IMR-90 (cell line): ENCODE measurements at regions not wholly inside any gene's neighbourhood (a gene's known extent, or its start where the extent isn't known, plus 50 kb on each side); places are given as distances from the start of the nearest gene placed in this dataset.

Experiments used
- ATAC-seq: fragments of 200-7000 bp; cut with Tn5 transposase; 2 replicates; pipeline ENCODE4 v1.9.1; 2020; ENCODE audit warnings: low read depth, mild to moderate bottlenecking, moderate library complexity
- BruUV-seq: library from RNA; stranded (reverse); fragments of 400-500 nt; replicated peaks from 2 replicates; lab custom pipeline; 2021; lab: Mats Ljungman, UMichigan
- CTCF ChIA-PET: fragments of 300-600 bp; formaldehyde crosslinking; extraction: SDS; loops from one replicate; lab custom pipeline; 2021; ENCODE audit warnings: antibody characterized with exemption; lab: Yijun Ruan, JAX
- POLR2A ChIA-PET: fragments of 300-600 bp; sonication (Branson Sonifier 250); formaldehyde crosslinking; loops from one replicate; lab custom pipeline; 2022; ENCODE audit warnings: antibody characterized with exemption; ENCODE audit not compliant: unreplicated experiment; lab: Charles Lee
- DNase-seq: peaks from one replicate; pipeline ENCODE4 v3.0.0; 2013
- H2AFZ ChIP-seq: replicated peaks from 2 replicates; pipeline ENCODE3; 2013; ENCODE audit warnings: low read length, mild to moderate bottlenecking; ENCODE audit not compliant: poor library complexity
- H2AK5ac ChIP-seq: 2 replicates; pipeline ENCODE4 v1.6.1; 2013; ENCODE audit warnings: low read depth, low read length, inconsistent platforms
- H2AK9ac ChIP-seq: replicated peaks from 2 replicates; pipeline ENCODE3; 2013; ENCODE audit warnings: mild to moderate bottlenecking, low read depth, low read length, moderate library complexity; ENCODE audit not compliant: poor library complexity
- H2BK120ac ChIP-seq: 2 replicates; pipeline ENCODE4 v1.6.1; 2013; ENCODE audit warnings: low read depth, low read length, inconsistent platforms
- H2BK15ac ChIP-seq: 3 replicates; pipeline ENCODE4 v1.6.1; 2013; ENCODE audit warnings: low read depth, low read length, inconsistent platforms
- H2BK20ac ChIP-seq: 2 replicates; pipeline ENCODE4 v1.6.1; 2013; ENCODE audit warnings: low read depth, mild to moderate bottlenecking, inconsistent platforms, low read length, moderate library complexity
- H2BK5ac ChIP-seq: 2 replicates; pipeline ENCODE4 v1.6.1; 2013; ENCODE audit warnings: mild to moderate bottlenecking, low read depth, low read length, inconsistent platforms; ENCODE audit not compliant: poor library complexity, severe bottlenecking
- H3K14ac ChIP-seq: replicated peaks from 2 replicates; pipeline ENCODE4 v1.6.1; 2013; ENCODE audit warnings: low read depth, low read length, inconsistent platforms
- H3K18ac ChIP-seq: 2 replicates; pipeline ENCODE4 v1.6.1; 2013; ENCODE audit warnings: low read depth, low read length, control low read depth
- H3K23ac ChIP-seq: 2 replicates; pipeline ENCODE4 v1.6.1; 2013; ENCODE audit warnings: low read depth, low read length, inconsistent platforms
- H3K27ac ChIP-seq: 2 replicates; pipeline ENCODE4 v1.5.1; 2013; ENCODE audit warnings: mild to moderate bottlenecking, control low read depth, low read length; ENCODE audit not compliant: insufficient read depth
- H3K27me3 ChIP-seq: 2 replicates; pipeline ENCODE4 v1.6.1; 2013; ENCODE audit warnings: low read length; ENCODE audit not compliant: control insufficient read depth, insufficient read depth
- H3K36me3 ChIP-seq: 2 replicates; pipeline ENCODE4 v1.6.1; 2013; ENCODE audit warnings: low read length, mixed read lengths; ENCODE audit not compliant: control insufficient read depth, insufficient read depth
- H3K4ac ChIP-seq: 2 replicates; pipeline ENCODE4 v1.6.1; 2013; ENCODE audit warnings: low read depth, low read length, inconsistent platforms
- H3K4me1 ChIP-seq: 2 replicates; pipeline ENCODE4 v1.6.1; 2013; ENCODE audit warnings: low read length, mixed read lengths; ENCODE audit not compliant: control insufficient read depth, insufficient read depth
- H3K4me2 ChIP-seq: 2 replicates; pipeline ENCODE4 v1.6.1; 2013; ENCODE audit warnings: low read depth, mild to moderate bottlenecking, control low read depth, low read length, moderate library complexity
- H3K4me3 ChIP-seq: 2 replicates; pipeline ENCODE4 v1.5.1; 2013; ENCODE audit warnings: low read depth, mild to moderate bottlenecking, control low read depth, low read length, moderate library complexity; ENCODE audit not compliant: insufficient read depth
- H3K56ac ChIP-seq: 2 replicates; pipeline ENCODE4 v1.6.1; 2013; ENCODE audit warnings: low read length, inconsistent platforms; ENCODE audit not compliant: insufficient read depth; ENCODE audit errors: extremely low read depth
- H3K79me1 ChIP-seq, 2 experiments: 2 replicates each; pipeline ENCODE4 v1.6.1; 2013; ENCODE audit warnings: low read length in 2 of 2, inconsistent platforms in 1 of 2, low read depth in 1 of 2
- H3K9ac ChIP-seq: 2 replicates; pipeline ENCODE4 v1.6.1; 2013; ENCODE audit warnings: low read depth, low read length, control low read depth
- H3K9me1 ChIP-seq: 2 replicates; pipeline ENCODE4 v1.6.1; 2013; ENCODE audit warnings: low read length, inconsistent platforms; ENCODE audit not compliant: insufficient read depth
- H3K9me3 ChIP-seq: 2 replicates; pipeline ENCODE4 v1.6.1; 2013; ENCODE audit warnings: low read length; ENCODE audit not compliant: control insufficient read depth, insufficient read depth
- H4K20me1 ChIP-seq: 2 replicates; pipeline ENCODE4 v1.6.1; 2013; ENCODE audit warnings: low read length, inconsistent platforms; ENCODE audit not compliant: insufficient read depth
- H4K5ac ChIP-seq: 2 replicates; pipeline ENCODE4 v1.6.1; 2013; ENCODE audit warnings: mild to moderate bottlenecking, low read depth, low read length, control low read depth
- H4K8ac ChIP-seq, 2 experiments: 2 replicates each; pipeline ENCODE4 v1.6.1; 2013; ENCODE audit warnings: low read depth in 2 of 2, low read length in 2 of 2, control low read depth in 1 of 2, inconsistent platforms in 1 of 2
- H4K91ac ChIP-seq: 2 replicates; pipeline ENCODE4 v1.6.1; 2013; ENCODE audit warnings: low read depth, low read length, inconsistent platforms; ENCODE audit not compliant: insufficient read depth
- CEBPB ChIP-seq: IDR thresholded peaks from 2 replicates; pipeline ENCODE4 v1.6.1; 2012; ENCODE audit warnings: low read depth, low read length, improper control_type of control experiment
- CHD1 ChIP-seq: IDR thresholded peaks from 2 replicates; pipeline ENCODE4 v1.6.1; 2012; ENCODE audit warnings: low read depth, low read length, improper control_type of control experiment
- CTCF ChIP-seq: conservative IDR thresholded peaks from 2 replicates; pipeline ENCODE4 v1.5.1; 2012; ENCODE audit warnings: mild to moderate bottlenecking, low read depth, low read length, improper control_type of control experiment
- FOS ChIP-seq: fragments of 150-350 bp; IDR thresholded peaks from 2 replicates; pipeline ENCODE4 v1.6.1; 2016; ENCODE audit warnings: low read depth, low read length
- MAZ ChIP-seq: IDR thresholded peaks from 2 replicates; pipeline ENCODE4 v1.6.1; 2012; ENCODE audit warnings: low read depth, mild to moderate bottlenecking, low read length, improper control_type of control experiment, moderate library complexity, borderline replicate concordance
- MXI1 ChIP-seq: IDR thresholded peaks from 2 replicates; pipeline ENCODE4 v1.6.1; 2012; ENCODE audit warnings: low read depth, mild to moderate bottlenecking, low read length, moderate library complexity, borderline replicate concordance
- NFE2L2 ChIP-seq: fragments of 150-350 bp; IDR thresholded peaks from 2 replicates; pipeline ENCODE4 v1.6.1; 2016; ENCODE audit warnings: low read depth, mild to moderate bottlenecking, low read length
- RAD21 ChIP-seq: IDR thresholded peaks from 2 replicates; pipeline ENCODE4 v1.6.1; 2012; ENCODE audit warnings: low read length, improper control_type of control experiment
- RCOR1 ChIP-seq: IDR thresholded peaks from 2 replicates; pipeline ENCODE4 v1.6.1; 2012; ENCODE audit warnings: mild to moderate bottlenecking, low read length, improper control_type of control experiment; ENCODE audit not compliant: insufficient replicate concordance
- RFX5 ChIP-seq: IDR thresholded peaks from 2 replicates; pipeline ENCODE4 v1.8.0; 2012; ENCODE audit warnings: low read depth, mild to moderate bottlenecking, low read length, moderate library complexity
- SMC3 ChIP-seq: fragments of 150-350 bp; IDR thresholded peaks from 2 replicates; pipeline ENCODE4 v1.6.1; 2016; ENCODE audit warnings: low read depth, mild to moderate bottlenecking, antibody characterized with exemption, low read length, moderate library complexity
- USF2 ChIP-seq: fragments of 150-350 bp; IDR thresholded peaks from 2 replicates; pipeline ENCODE4 v1.6.1; 2017; ENCODE audit warnings: mild to moderate bottlenecking, antibody characterized with exemption, low read length, low read depth
- WGBS, 2 experiments: methylation state at CpG; one replicate each; pipeline versions ENCODE4 v1.1.5 to v1.1.7; 2013; ENCODE audit warnings: missing lambda C conversion rate in 2 of 2; ENCODE audit not compliant: insufficient read length in 1 of 2; ENCODE audit errors: extremely low coverage in 2 of 2; 5-methylcytosine and 5-hydroxymethylcytosine counted together
- dilution Hi-C: fragments of 300-500 bp; cut with HindIII; formaldehyde crosslinking; loops from one replicate; pipeline ENCODE4 v1.14.3; 2018; ENCODE audit warnings: low sequenced_read_pairs; ENCODE audit not compliant: unreplicated experiment
- in situ Hi-C: fragments of 300-500 bp; cut with MboI; formaldehyde crosslinking; loops from 3 replicates; pipeline ENCODE4 v1.14.3; 2019; ENCODE audit warnings: low sequenced_read_pairs, inconsistent platforms, mixed read lengths
- intact Hi-C: fragments of 100-400 bp; cut with micrococcal nuclease; formaldehyde crosslinking; loops from 2 replicates; pipeline ENCODE4 v1.10.0; 2022

- no peaks in the 10 kb centered on the region for H3K4me1 ChIP-seq
- no CpG with 5 or more reads among the region's 2 CpGs for WGBS, 2 experiments
- H2BK120ac ChIP-seq: no peak overlapping the region
- no peaks in the 10 kb centered on the region; the same call in 1 of the 2 replicates for H3K9me3 ChIP-seq
- H3K4me2 ChIP-seq: no peak overlapping the region
- no peak overlapping the region for H2BK20ac ChIP-seq
- H3K18ac ChIP-seq: no peak overlapping the region
- TF ChIP-seq FOS (no peak), CHD1 (no peak), NFE2L2 (no peak), RCOR1 (no peak), CEBPB (no peak), RAD21 (no peak), MAZ (no peak), USF2 (no peak), SMC3 (no peak), RFX5 (no peak), MXI1 (no peak), CTCF (no peak)
- DNase-seq (no peak), ATAC-seq (no peak)
- H3K27ac ChIP-seq: no peak overlapping the region
- no peak overlapping the region for H2BK5ac ChIP-seq
- no peak overlapping the region for H2AFZ ChIP-seq
- BruUV-seq: no TSS peak
- H3K56ac ChIP-seq: no peak overlapping the region
- no peak overlapping the region for H2AK9ac ChIP-seq
- POLR2A ChIA-PET: no interaction called here
- CTCF ChIA-PET: no interaction called here
- no peaks in the 10 kb centered on the region for H3K79me1 ChIP-seq
- in situ Hi-C loops: no loop called here
- no peak overlapping the region for H3K4me3 ChIP-seq
- dilution Hi-C loops: no loop called here
- H4K5ac ChIP-seq: no peak overlapping the region
- H3K23ac ChIP-seq: no peak overlapping the region
- H3K4ac ChIP-seq: no peak overlapping the region
- no peaks in the 10 kb centered on the region for H4K20me1 ChIP-seq
- no peak overlapping the region for H3K14ac ChIP-seq
- H3K27me3 ChIP-seq: no peaks in the 10 kb centered on the region
- no peak overlapping the region for H3K9ac ChIP-seq
- intact Hi-C loops: no loop called here
- no peaks in the 10 kb centered on the region for H3K36me3 ChIP-seq
- H3K9me1 ChIP-seq: no peaks in the 10 kb centered on the region
- no peak overlapping the region for H4K91ac ChIP-seq
- no peak overlapping the region for H4K8ac ChIP-seq
- no peak overlapping the region for H2AK5ac ChIP-seq
- no peak overlapping the region for H2BK15ac ChIP-seq
These were observed 719.8 kb upstream of the LRRC4C start for GRCh38 chr11:42179216-42179615.
